DND-41 (cell line): ENCODE measurements at regions not wholly inside any gene's neighbourhood (a gene's known extent, or its start where the extent isn't known, plus 50 kb on each side); places are given as distances from the start of the nearest gene placed in this dataset.
A peak's percentile ranks its signal among the peaks of the same experiment; 100 is the strongest.
"Not testable (repeated sequence)": the region's sequence is repeated elsewhere in the genome, so short reads cannot be mapped to it uniquely, and the experiment has no call there.

Experiments
- ATAC-seq: fragments of 200-7000 bp; cut with Tn5 transposase; 3 replicates; pipeline ENCODE4 v1.9.1; 2021; ENCODE audit warnings: low read depth; ENCODE audit not compliant: insufficient read depth
- DNase-seq: peaks from one replicate; pipeline ENCODE4 v3.0.0-alpha.2; 2020
- H2AFZ ChIP-seq: 2 replicates; pipeline ENCODE4 v1.6.0; 2012; ENCODE audit warnings: low read depth, low read length
- H3K27ac ChIP-seq: 2 replicates; pipeline ENCODE4 v1.5.1; 2012; ENCODE audit warnings: low read length, inconsistent platforms
- H3K27me3 ChIP-seq: fragments of 200-600 bp; sonication (generic); 2 replicates; pipeline ENCODE4 v1.6.0; 2012; ENCODE audit warnings: low read length, mild to moderate bottlenecking, inconsistent platforms; ENCODE audit not compliant: insufficient read depth, poor library complexity
- H3K36me3 ChIP-seq: 2 replicates; pipeline ENCODE4 v1.5.1; 2012; ENCODE audit warnings: low read length, inconsistent platforms; ENCODE audit not compliant: insufficient read depth
- H3K4me1 ChIP-seq: 2 replicates; pipeline ENCODE4 v1.5.1; 2012; ENCODE audit warnings: mild to moderate bottlenecking, low read length; ENCODE audit not compliant: insufficient read depth
- H3K4me2 ChIP-seq: 2 replicates; pipeline ENCODE4 v1.6.0; 2012; ENCODE audit warnings: mild to moderate bottlenecking, moderate library complexity, low read length, inconsistent platforms; ENCODE audit not compliant: insufficient read depth
- H3K4me3 ChIP-seq, 2 experiments: fragments of 200-600 bp in 1 of 2; shearing (Covaris generic) in 1 of 2; 2 replicates each; pipeline ENCODE4 v1.5.1; 2012 to 2016; ENCODE audit warnings: inconsistent platforms in 2 of 2, low read length in 2 of 2, mild to moderate bottlenecking in 2 of 2, low read depth in 1 of 2, moderate library complexity in 1 of 2
- H3K79me2 ChIP-seq: 2 replicates; pipeline ENCODE4 v1.6.0; 2012; ENCODE audit warnings: low read length, inconsistent platforms; ENCODE audit not compliant: insufficient read depth
- H3K9ac ChIP-seq: 2 replicates; pipeline ENCODE4 v1.6.0; 2012; ENCODE audit warnings: low read depth, mild to moderate bottlenecking, inconsistent platforms, low read length, moderate library complexity
- H3K9me3 ChIP-seq: 2 replicates; pipeline ENCODE4 v1.5.1; 2012; ENCODE audit warnings: low read length, moderate library complexity, mild to moderate bottlenecking, inconsistent platforms; ENCODE audit not compliant: insufficient read depth, severe bottlenecking
- H4K20me1 ChIP-seq: 2 replicates; pipeline ENCODE4 v1.6.0; 2012; ENCODE audit warnings: low read length; ENCODE audit not compliant: insufficient read depth
- EZH2 ChIP-seq: IDR thresholded peaks from 3 replicates; pipeline ENCODE4 v1.6.1; 2012; ENCODE audit warnings: borderline replicate concordance, low read depth, mild to moderate bottlenecking, moderate library complexity, low read length, inconsistent platforms; ENCODE audit not compliant: severe bottlenecking
- TF ChIP-seq, protein P1 (sequence below): IDR thresholded peaks from 2 replicates; pipeline ENCODE4 v1.5.1; 2012; ENCODE audit warnings: borderline replicate concordance, low read length, moderate library complexity, mild to moderate bottlenecking; ENCODE audit not compliant: poor library complexity, severe bottlenecking; ENCODE audit errors: extremely low read depth

GRCh38 chr6:27693766-27694546 is 218.2 kb downstream of the OR2B2 start:
- peak; percentile 68 for ATAC-seq

DNA sequence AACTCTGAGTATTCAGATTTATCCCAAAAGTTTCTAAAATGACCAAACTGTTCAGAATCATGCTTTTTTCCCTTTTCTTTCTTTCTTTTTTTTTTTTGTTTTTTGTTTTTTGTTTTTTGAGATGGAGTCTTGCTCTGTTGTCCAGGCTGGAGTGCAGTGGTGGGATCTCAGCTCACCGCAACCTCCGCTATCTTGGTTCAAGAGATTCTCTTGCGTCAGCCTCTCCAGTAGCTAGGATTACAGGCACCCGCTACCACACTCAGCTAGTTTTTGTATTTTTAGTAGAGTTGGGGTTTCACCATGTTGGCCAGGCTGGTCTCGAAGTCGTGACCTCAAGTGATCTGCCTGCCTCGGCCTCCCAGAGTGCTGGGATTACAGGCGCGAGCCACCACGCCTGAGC is 219.2 kb upstream of the ZNF184 start:
- not testable (repeated sequence) for H3K9me3 ChIP-seq, H3K27ac ChIP-seq, DNase-seq, H3K9ac ChIP-seq, H2AFZ ChIP-seq, ATAC-seq, H3K27me3 ChIP-seq, H3K4me2 ChIP-seq, H3K4me3 ChIP-seq, H4K20me1 ChIP-seq, H3K36me3 ChIP-seq
- H3K79me2 ChIP-seq: peaks cover 16% of the 10 kb centered on the region; the same call in 1 of the 2 replicates
- H3K4me1 ChIP-seq: peaks cover 44% of the 10 kb centered on the region

More at GRCh38 chr6:27693766-27694546, 218.2 kb downstream of the OR2B2 start:
- H4K20me1 ChIP-seq: no peaks in the 10 kb centered on the region
- H3K79me2 ChIP-seq: peaks cover 16% of the 10 kb centered on the region; the same call in 1 of the 2 replicates
- TF ChIP-seq, protein P1, sequence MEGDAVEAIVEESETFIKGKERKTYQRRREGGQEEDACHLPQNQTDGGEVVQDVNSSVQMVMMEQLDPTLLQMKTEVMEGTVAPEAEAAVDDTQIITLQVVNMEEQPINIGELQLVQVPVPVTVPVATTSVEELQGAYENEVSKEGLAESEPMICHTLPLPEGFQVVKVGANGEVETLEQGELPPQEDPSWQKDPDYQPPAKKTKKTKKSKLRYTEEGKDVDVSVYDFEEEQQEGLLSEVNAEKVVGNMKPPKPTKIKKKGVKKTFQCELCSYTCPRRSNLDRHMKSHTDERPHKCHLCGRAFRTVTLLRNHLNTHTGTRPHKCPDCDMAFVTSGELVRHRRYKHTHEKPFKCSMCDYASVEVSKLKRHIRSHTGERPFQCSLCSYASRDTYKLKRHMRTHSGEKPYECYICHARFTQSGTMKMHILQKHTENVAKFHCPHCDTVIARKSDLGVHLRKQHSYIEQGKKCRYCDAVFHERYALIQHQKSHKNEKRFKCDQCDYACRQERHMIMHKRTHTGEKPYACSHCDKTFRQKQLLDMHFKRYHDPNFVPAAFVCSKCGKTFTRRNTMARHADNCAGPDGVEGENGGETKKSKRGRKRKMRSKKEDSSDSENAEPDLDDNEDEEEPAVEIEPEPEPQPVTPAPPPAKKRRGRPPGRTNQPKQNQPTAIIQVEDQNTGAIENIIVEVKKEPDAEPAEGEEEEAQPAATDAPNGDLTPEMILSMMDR: no peak
- no peak for TF ChIP-seq EZH2
- DNase-seq: peak; percentile 44
- H3K27me3 ChIP-seq: no peaks in the 10 kb centered on the region
- no peaks in the 10 kb centered on the region for H3K9me3 ChIP-seq
- peaks cover 30% of the 10 kb centered on the region; the same call in 1 of the 2 replicates for H3K4me1 ChIP-seq
- H3K27ac ChIP-seq: peak overlapping the region; percentile 64
- peak overlapping the region; percentile 67 for H3K4me2 ChIP-seq
- peak overlapping the region; percentile 81 for H2AFZ ChIP-seq
- no peaks in the 10 kb centered on the region for H3K36me3 ChIP-seq
- H3K4me3 ChIP-seq: peak overlapping the region; percentile 49 to 58; a peak in 3 of 4 replicates
- peak overlapping the region; percentile 54 for H3K9ac ChIP-seq

- DNase-seq (peak; percentile 85), ATAC-seq (peak; percentile 76)
- Histone ChIP-seq H3K4me3 (peak overlapping the region; percentile 25 to 74; a peak in 3 of 4 replicates), H3K27me3 (no peaks in the 10 kb centered on the region), H3K36me3 (no peaks in the 10 kb centered on the region), H3K4me1 (peaks cover 24% of the 10 kb centered on the region), H3K27ac (peak overlapping the region; percentile 75), H3K79me2 (no peaks in the 10 kb centered on the region), H3K4me2 (peak overlapping the region; percentile 63), H2AFZ (peak overlapping the region; percentile 81), H4K20me1 (no peaks in the 10 kb centered on the region), H3K9me3 (no peaks in the 10 kb centered on the region), H3K9ac (peak overlapping the region; percentile 60)
- no peak for TF ChIP-seq EZH2
- TF ChIP-seq, protein P1: no peak
These were observed 215.2 kb upstream of the ZNF184 start for GRCh38 chr6:27688014-27688586.
